ENCODE measurements at regions not wholly inside any gene's neighbourhood (a gene's known extent, or its start where the extent isn't known, plus 50 kb on each side); places are given as distances from the start of the nearest gene placed in this dataset.
"Not testable (repeated sequence)": the region's sequence is repeated elsewhere in the genome, so short reads cannot be mapped to it uniquely, and the experiment has no call there.

- no peak for DNase-seq
Measured at GRCh38 chr1:209100460-209100859, 483.1 kb upstream of the CAMK1G start.

DNA sequence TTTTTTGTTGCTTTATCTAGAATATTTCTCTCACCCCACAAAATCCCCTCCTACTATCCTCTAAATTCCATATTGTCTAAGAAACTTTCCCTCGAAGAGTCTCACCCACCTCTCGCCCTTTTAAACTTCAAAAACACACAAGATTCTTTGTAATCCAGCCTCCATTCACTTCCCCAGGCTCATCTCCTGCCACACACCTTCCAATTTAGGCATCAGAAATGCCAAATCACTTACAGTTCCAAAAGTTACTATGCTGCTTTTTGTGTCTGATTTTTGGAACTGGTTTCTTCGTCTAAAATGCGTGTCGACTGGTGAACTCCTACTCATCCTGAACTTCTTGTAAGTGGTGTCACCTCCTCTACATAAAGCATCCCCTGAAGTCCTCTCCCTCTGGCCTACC lies 482.4 kb upstream of the CAMK1G start:
- DNase-seq: no peak

DNA sequence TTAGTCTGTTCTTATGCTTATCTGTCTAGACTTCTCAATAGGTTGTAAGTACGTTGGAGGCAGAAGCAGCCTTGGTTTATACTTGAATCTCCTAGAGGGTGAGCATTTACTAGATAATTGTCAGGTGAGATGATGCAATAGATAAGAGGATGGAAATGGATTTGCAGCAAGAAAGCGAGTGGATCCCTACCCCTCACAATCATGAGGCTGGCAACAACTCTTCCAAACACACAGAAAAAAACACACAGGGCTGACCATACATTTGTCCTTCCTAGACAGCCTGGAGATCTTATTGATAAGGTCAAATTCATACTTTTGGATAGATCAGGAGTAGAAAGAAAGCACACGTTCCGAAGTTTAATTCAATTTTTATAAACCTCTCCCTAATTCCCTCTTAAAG lies 481.4 kb upstream of the CAMK1G start:
- no peak for DNase-seq

DNA sequence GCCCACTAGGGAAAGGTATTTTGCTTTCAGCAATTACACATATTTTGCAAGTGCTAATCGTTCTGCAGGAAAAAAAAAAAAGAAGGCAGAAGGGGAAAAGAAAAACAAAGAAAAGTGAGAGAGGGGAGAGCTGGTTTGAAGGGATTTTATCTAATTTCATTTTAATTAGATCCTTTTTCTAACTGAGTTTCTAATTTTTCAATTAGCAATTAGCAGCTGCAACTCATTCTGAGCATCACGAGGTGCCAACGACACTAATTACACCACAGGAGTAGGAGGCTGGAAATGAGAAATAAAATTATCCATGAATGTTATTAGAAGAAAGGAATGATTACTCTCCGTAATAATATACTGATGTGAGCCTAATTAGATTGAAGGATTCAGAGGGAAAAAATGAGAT lies 481.0 kb upstream of the CAMK1G start:
- DNase-seq: no peak

DNA sequence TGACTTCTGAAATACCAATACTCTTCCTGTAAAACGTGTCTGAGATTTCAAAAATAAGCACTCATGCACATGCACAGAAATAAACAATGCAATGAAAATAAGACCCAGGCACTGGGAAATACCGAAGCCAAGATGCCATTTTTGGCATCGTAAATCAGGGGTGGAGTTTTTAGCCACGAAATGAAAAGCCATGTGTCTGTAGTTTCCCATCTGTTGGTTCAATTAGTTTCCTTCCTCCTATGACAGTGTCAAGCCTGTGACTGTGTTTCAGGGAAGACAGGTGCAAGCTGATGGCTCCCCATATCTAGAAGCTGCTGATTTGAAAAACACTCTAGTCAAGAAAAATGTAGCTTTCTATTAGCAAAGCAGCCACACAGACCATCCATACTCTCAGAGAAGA lies 480.4 kb upstream of the CAMK1G start:
- no peak for DNase-seq

GRCh38 chr1:209104646-209105045 lies 478.9 kb upstream of the CAMK1G start:
- no peak for DNase-seq

- DNase-seq: no peak
Measured at GRCh38 chr1:209105701-209106100, 477.8 kb upstream of the CAMK1G start.

DNA sequence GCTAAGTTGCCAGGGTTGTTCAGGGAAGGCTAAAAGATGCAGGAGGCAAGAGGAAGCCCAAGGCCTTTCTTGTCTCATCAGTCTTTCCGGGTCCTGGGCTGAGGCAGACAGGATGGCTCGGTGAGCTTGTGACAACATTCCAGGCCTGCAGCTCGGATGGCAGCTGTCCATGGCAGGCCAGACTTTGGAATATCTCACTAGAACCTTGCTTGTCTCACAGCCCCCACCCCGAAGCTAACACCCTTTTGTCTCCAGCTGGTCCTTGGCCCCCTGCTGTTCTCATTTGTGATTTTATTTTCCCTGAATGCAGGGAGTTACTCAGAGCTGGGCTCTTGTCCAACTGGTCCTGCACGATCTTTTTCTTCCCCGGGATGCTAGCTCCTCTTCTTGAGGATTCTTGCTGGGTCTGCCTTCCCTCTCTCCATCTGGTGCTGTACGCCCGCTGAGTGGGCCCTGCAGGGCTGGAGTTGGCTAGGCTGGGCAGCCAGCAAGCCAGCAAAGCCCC lies 477.2 kb upstream of the CAMK1G start:
- DNase-seq: no peak

DNA sequence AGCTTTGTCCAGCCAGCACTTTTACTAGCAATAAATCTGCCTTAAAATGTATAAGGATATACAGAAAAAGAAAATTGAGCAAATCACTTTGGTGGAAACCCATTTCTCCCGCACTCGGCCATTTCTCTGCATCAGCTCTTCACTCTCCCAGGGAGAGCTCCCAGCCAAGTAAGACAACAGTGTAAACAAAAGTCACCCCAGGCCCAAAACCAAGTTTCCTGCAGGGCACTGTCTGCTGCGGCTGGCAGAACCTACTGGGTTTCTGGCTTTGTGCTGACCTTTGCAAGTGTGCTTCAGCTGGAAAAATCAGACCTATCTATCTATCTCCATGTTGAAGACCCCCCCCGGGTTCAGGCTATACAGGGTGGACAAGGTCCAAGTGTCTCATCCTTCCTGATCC lies 476.7 kb upstream of the CAMK1G start:
- no peak for DNase-seq

GRCh38 chr1:209107535-209107934 lies 476.0 kb upstream of the CAMK1G start:
- no peak for DNase-seq

DNA sequence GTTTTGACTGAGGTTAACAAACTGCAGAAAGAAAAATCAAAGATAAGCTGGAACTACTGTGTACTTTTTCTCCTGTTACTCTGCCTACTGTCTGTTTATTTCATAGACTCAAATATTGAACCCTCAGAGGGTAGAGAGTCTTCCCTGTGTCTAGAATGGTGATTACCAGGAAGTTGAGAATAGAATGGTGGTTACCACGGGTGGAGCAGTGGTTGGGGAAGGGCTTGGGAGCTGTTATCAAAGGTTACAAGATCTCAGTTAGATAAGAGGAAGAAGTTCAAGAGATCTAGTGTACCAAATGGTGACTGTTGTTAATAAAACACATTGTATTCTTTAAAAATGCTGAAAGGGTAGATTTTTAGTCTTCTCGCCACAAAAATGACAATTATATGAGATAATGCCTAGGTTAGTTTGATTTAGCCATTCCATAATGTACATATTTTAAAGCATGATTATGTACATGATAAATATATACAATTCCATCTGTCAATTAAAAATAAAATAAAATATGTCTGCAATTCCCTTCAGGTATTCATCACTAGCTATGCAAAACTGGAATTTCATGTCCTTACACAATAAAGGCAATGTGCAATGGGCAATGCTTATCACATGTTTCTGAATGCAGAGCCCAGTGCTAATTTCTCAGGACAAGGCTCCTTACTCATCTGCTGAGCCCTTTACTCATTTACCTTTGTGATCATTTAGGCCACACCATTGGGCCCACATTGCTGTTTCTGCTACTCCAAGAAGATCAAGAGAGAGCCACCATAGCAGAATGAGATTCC lies 474.3 kb upstream of the CAMK1G start:
- DNase-seq: no peak

DNA sequence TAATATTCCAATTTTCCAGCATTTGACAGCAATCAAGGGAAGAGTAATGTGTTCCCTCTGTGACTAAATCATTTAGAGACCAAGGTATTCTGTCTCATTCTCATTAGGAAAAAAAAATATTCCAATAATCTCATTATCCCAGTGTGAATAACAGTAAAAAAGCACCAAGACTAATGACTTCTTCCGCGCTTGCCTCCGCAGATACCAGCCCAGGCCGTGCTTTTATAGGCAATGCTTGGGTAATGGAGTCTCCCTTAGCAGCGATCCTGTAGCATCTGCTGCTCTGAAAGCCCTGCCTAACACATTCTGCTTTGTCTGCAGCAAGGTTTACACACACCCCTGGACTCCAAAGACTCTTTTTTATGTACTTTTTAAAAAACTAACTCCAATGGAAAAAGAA lies 470.0 kb upstream of the CAMK1G start:
- DNase-seq: no peak

DNA sequence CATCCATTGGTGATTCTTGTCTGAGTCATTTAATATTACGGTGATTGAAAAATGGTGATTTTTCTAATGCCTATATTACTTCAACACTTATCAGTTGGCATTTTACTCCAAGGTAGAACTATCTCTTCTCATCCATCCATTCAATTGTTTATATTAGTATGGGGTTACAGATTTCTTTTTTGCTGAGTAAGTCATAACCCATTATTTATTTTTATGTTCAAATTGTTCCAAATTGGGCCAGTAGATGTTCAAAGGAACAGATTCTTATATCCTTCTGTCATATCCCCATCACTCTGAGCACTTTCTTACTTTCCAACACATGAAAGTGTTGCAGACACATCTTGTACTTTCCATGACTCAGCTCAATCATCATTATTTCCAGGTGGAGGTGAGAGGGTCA lies 466.8 kb upstream of the CAMK1G start:
- DNase-seq: no peak

GRCh38 chr1:209123601-209124000 lies 459.9 kb upstream of the CAMK1G start:
- no peak for DNase-seq

DNA sequence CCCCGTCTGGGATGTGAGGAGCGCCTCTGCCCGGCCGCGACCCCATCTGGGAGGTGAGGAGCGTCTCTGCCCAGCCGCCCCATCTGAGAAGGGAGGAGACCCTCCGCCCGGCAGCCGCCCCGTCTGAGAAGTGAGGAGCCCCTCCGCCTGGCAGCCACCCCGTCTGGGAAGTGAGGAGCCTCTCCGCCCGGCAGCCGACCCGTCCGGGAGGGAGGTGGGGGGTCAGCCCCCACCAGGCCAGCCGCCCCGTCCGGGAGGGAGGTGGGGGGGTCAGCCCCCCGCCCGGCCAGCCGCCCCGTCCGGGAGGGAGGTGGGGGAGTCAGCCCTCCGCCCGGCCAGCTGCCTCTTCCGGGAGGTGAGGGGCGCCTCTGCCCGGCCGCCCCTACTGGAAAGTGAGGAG lies 454.4 kb upstream of the CAMK1G start:
- DNase-seq: not testable (repeated sequence)

GRCh38 chr1:209130886-209131285 lies 452.6 kb upstream of the CAMK1G start:
- no peak for DNase-seq

- no peak for DNase-seq
Measured at GRCh38 chr1:209132736-209133467, 450.6 kb upstream of the CAMK1G start.

DNA sequence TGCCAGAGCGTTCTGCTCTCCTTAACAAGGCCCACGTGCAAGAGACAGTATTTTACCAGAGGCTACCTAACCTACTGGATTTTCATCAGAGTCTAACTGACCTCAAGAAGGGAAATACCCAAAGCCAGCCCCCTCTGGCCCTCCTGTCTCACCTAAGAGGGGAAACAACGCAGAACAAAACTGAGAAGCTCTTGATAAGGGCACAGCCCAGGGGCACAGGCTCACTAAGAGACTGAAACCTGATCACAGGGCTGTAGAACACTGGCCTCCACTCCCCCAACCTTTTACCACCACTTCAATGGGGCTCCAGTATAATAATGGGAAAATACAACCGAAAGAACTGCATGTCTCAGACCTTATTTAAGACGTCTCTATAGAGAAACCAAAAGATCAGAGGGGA lies 449.5 kb upstream of the CAMK1G start:
- no peak for DNase-seq

DNA sequence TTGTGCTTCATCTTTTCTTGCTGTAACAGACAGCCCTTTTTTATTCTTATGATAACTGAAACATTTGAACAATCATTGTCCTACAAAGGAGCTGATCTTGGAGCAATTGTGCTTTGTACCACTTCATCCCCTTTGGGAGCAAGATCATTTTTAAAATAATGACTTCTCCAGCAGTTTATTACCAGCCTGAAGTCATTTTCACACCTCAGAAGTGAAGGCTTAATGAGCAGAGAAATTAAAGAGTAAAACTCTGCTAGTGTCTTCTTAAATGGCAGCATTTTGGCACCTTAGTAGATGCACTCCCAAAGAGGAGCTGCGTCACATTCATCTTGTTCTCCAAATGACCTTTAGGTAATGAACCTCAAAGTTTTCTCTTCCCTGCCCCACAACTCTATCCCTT lies 439.6 kb upstream of the CAMK1G start:
- DNase-seq: no peak

- DNase-seq: no peak
Measured at GRCh38 chr1:209150114-209150513, 433.4 kb upstream of the CAMK1G start.

GRCh38 chr1:209153411-209153810 lies 430.1 kb upstream of the CAMK1G start:
- no peak for DNase-seq

GRCh38 chr1:209154912-209155311 lies 428.6 kb upstream of the CAMK1G start:
- no peak for DNase-seq

DNA sequence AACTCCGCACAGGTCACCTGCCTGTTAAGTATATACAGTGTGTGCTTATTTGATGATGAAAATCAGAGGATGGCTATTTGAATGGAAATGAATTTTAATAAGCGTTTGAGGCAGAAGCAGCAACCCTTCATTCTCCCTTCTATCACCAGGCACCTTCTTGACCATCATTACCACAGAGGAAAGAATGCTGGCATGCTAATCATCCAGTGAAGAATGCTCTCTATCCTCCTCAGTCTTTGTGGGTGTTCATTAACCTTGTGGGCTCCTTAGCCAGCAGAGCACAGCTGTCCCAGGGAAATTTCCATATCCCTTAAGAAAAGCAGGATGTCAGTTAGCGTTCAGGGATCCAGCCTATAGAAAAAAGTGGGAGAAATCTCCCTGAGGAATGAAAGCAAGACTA lies 428.0 kb upstream of the CAMK1G start:
- no peak for DNase-seq

DNA sequence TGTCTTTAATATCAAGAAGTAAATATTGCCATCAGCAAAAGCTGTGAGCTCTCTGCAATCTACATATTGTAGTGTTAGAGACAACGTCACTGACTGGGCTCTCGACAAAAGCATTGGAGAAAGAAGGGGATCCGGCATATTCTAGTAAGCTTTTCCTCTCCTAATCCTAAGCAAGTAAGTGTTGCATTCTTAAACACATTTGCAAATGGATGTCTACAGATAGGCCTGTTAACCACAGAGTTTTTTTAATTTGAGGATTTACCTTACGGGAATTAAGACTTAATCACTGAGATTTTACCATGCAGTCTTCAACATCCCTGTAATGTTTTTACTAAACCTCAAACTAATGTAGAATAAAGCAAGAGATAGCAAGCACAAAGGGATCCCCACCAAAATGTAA lies 426.5 kb upstream of the CAMK1G start:
- DNase-seq: no peak
